T-helper 2 cell (primary cell): ENCODE measurements at regions not wholly inside any gene's neighbourhood (a gene's known extent, or its start where the extent isn't known, plus 50 kb on each side); places are given as distances from the start of the nearest gene placed in this dataset.
"Not testable (repeated sequence)": the region's sequence is repeated elsewhere in the genome, so short reads cannot be mapped to it uniquely, and the experiment has no call there.

Source experiments
- DNase-seq, 5 experiments: peaks; one replicate each; pipeline versions ENCODE4 v3.0.0 to v3.0.0-alpha.2; 2012 to 2022

DNA sequence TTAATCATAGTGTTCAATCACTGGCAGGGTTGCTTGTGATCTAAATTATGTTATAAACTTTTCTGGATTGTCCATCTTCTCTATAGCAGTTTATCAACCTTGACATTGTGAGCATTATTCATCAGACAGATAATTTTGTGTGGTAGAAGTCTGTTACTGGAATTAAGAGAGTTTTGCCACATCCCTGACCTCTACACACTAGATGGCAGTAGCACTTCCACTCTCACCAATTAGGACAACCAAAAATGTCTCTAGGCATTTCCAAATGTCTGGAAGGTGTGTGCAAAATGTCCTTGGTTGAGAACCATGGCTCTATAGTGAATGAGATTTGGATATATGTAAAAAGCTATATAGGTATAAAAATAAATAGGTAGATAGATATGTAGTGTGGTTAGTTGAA, 324.1 kb upstream of the FAM47C start:
- no peak for DNase-seq

DNA sequence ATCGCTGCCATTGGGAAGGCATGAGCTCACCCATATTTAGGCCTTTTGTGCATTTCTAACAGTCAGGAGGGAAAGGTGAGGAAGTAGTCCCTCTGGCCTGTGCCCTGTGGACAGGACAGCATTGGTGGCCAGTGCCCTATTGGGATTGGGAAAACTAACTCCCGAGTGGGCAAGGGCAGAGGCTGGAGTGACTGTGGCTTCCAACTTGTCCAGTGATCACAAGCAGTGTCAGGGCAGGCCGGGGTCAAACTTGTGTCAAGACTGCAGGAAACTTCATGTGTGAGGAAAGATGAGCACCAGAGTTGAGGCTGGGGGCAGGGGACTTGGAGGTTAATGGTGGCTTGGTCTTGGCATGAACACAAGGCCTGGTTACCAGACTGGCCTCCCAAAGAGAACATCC, 286.2 kb upstream of the FAM47C start:
- DNase-seq, result no peak

DNA sequence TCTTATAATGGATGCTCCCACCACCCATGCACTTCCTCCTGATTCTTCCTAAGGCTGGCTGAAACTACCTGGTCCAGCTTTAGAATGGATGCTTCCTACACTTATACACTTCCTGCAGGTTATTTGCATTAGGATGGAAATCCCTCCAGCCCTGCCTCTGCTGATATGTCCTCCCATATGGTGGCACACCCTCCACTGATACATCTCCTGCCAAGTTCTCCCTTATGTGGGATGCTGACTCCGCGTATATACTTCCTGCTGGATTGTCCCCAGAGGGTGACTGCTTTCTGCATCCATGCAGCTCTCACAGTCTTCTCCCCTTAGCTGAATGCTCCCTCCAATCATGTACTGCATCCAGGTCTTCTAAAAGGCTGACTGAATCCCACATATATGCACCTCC, 254.6 kb upstream of the FAM47C start:
- DNase-seq, result no peak

DNA sequence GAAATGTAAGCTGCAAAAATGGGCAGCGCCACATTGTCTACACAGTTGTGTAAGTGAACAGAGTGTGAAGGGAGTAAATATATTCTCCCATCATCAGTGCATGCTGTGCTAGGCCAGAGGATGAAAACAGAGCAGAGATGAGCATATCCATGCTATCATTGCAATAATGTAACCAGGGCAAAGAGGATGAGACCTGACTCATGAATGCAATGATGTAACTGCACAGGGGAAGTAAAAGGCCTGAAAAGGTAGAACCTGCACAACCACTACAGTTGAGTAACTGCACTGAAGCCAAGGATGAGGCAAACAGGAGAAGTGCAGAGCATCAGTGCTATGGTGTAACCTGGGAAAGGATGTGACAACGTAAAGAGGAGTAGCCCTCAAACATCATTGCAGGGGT, 220.4 kb upstream of the FAM47C start:
- no peak for DNase-seq

DNA sequence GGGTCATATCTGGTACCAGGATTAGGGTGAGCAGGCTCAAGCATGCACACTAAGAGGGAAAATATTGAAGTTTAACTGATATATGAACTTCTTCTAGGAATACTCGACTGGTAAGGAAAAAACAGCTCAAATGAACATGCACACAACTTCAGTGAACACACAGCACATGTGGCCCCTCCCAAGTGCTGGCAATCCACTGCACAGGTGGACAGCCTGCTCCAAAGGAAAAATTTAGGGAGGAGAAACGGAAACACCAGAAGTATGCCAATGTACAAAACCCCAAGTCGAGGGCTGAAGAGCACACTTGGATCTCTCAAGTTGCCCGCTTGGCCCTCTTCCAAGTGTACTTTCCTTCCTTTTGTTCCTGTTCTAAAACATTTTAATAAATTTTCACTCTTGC, 205.0 kb upstream of the FAM47C start:
- no peak for DNase-seq

DNA sequence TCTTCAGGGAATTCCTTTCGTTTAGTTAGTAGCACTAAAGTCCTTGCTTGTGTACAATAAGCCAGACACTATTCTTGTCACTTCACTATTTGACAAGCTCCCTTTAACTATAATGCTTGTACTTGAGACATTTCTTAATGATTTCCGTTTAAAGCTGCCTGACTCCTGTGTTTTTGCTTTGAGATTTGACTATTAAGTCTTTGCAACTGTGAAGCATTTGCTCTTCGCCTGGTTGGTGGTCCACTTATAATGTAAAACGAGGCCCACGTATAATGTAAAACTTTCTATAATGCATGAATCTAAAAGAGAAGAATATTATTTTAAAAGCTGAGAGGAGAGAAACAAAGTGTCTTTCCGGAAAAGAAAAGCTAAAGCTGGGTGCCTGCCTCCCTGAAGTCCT, 204.1 kb upstream of the FAM47C start:
- DNase-seq, result no peak

DNA sequence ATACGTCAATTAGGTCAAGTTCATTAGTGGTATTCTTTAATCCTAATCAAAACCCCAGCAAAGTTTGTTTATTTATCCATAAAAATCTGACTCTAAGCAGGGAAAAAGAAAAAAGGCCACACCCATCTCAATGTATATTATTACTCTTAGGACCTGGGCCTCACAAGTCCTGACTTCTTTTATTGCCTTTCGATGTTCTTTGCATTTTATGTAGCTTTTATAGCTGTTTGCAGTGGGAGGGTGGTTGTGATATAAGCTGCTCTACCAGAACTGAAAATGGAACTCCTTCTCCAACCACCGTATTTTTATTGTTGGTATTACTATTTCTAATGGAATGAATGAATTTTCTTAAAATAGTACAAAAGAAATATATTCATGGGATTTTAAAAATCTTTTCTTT, 163.3 kb upstream of the FAM47C start:
- no peak for DNase-seq

DNA sequence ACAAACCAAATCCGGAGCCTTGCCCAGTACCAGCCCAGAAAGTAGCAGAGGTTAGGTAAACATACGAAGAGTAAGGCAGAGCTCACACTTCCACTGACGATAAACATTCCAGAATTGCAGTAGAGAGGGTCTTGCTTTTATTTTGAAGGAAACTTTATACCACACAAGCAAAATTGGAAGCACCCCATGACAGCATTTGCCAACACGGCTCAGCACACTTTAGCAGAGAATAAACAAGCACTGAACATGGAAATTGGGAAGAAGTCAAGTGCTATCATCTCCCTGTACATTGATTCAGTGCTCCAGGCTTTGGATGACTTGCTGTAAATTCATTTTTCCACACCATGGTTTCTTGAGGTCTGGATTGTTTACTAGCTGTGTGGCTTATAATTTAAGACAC, 160.7 kb upstream of the FAM47C start:
- no peak for DNase-seq

DNA sequence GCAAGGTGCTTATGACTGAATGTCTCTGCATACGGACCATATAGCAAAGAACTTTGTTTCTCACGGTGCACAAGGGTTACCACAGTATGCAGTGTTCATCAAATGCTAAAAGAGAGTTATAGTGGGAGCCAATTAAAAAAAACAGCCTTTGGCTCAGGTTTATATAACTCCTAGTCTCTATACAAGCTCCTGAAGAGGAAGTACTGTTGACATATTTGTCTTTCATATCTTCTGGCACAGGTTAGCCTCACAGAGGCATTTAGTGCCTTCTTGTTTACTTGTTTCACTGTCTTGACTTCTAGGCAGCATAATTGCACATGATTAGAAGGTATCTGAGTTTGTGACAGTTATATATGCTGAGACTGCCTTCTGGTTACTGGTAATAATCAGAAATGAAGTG, 158.8 kb upstream of the FAM47C start:
- DNase-seq, result no peak

DNA sequence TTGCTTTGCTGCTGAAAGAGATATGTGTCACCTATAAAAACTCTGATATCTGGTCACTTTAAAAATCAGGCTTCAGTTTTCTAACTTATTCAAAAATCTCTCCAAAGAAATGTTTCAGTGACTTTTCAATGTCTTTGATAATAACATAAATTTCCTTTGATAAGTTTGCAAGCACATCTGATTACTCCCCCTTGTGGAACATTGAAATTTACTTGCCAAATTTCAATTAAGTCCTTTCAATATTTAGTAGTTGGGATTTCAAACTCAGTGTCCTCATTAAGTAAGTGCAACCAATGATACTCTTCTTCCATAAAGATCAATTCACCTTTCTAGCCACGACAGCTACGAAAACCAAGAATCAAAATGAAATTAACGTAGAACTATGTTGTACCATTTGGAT, 151.3 kb upstream of the FAM47C start:
- DNase-seq, result no peak

DNA sequence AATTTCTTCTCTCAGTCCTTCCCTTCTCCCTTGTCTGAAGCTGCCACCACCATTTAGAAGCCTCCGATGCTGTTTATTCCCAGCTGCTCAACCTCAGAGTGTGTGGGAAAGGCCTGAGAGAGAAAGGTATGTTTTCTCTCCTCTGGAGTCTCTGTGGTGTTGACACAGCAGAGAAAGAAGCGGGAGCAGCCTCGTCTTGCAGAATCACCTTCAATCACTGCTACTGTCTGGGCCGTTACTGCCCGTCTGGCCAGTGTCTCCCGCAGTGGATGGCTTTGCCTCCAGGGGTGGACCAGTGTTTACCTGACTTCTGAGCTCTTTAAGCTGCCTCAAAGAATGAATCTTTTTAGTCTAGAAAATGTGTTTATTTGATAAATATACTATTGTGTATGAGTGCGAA, 148.9 kb upstream of the FAM47C start:
- no peak for DNase-seq

DNA sequence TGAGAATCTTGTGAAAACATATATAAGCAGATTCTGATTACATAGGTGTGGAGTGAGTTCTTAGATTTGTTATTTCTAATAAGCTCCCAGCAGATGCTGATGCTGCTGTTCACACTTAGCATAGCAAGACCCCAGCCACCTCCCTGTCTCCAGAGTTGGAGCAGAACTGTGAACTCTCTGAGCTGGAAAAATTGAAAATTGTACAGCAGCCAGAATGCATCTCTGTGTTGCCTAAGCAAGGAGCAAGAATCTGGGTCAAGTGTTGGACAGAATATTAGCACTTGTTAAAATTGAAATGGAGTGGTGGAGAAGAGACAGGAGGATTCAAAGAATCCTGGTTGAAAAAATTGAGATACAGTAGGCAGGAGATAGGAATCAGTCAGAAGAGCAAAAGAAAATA, 146.6 kb upstream of the FAM47C start:
- no peak for DNase-seq

DNA sequence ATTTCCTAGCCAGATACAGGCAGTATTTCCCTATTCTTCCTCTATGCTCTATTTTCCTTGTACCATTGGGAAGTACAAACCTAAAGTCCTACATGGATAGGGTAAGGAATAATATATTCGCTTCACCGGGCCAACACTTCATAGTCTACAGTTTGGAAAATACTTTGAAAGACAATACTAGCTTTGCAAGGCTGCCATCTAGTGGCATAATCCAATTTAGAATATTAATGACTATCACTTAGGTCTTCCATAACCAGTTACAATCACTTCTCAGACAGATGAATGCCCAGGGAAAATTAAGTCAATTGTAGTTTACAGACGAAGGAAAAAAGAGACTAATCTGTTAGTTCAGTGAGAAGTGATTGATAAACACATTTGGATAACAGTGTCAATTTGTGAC, 141.0 kb upstream of the FAM47C start:
- peak in 1 of 5 experiments; percentile 2 for DNase-seq

DNA sequence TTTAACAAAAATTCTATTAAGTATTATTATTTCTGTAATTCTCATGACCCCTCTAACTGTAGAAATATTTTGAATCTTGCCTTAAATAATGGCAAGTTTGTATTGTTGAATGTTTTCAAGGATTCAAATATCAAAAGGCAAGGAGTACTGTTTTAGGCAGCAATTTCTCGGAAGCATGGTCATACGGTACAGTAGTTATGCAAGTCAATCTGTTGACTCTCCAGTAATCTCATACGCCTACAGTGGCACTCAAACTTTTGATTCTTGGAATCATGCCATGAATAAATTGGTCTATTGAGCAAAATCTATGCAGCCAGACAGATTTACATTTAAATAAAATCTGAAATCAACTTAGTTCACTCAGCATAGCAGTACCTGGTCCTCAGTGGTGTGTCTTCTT, 139.6 kb upstream of the FAM47C start:
- no peak for DNase-seq

DNA sequence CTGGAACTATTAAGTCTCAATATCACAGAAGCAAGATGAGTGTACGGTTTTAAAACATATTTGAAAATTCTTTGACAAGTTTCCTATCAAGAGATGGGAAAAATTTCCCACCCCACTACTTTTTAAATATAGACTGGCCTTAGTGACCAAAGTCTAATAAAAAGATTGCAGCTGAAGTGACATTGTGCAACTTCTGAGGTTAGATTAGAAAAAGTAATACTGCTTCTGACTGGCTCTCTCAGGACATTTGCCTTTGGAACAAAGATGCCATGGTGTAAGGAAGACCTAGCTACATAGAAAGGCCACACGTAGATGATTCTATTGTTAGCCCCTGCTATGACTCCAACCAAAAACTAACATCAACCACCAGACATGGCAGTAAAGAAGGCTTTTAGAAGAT, 138.7 kb upstream of the FAM47C start:
- no peak for DNase-seq

DNA sequence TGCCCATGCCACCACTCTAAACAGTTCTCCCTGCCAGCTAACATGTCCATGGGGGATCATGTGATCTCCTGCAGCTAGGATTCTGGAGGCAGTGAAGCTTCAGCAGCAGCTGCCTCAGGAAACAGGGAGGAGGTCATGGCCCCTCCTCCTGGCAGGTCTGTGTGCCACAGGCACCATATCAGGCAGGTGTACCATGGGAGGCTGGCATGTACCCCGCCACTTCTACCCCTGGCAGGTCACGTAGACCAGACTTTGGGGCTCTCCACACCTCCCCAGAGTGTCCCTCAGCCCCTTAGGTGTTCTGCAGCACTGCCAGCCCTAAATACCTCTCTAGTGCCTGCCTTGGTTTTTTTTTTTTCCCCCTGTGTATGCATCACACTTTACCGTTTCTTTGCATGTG, 110.5 kb upstream of the FAM47C start:
- DNase-seq, result no peak

DNA sequence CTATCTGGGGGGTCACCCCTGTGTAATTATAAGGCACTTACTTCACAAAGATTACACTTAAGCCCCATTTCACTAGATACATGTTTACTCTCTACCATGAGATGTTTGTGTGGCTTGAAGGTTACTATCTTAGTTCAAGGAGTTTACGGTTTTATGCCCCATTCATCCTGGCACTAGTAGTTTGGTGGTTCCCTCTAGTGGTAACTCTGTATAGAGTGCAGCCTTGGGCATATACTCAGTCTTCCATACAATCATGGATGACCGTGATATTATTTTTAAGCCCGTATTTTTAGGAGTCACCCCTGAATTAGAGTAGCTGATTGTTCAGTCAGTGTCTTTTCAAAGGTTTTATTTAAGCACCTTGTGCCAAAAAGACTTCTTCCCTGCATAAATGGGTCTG, 109.9 kb upstream of the FAM47C start:
- no peak for DNase-seq

DNA sequence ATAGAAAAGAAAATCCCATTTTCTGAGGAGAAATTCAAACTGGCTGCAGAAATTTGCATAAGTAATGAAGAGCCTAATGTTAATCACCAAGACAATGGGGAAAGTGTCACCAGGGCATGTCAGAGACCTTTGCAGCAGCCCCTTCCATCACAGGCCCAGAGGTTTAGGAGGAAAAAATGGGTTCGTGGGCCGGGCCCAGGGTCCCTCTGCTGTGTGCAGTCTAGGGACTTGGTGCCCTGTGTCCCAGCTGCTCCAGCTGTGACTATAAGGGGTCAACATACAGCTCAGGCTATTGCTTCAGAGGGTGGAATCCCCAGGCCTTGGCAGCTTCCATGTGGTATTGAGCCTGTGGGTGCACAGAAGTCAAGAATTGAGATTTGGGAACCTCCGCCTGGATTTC, 103.6 kb upstream of the FAM47C start:
- not testable (repeated sequence) for DNase-seq

DNA sequence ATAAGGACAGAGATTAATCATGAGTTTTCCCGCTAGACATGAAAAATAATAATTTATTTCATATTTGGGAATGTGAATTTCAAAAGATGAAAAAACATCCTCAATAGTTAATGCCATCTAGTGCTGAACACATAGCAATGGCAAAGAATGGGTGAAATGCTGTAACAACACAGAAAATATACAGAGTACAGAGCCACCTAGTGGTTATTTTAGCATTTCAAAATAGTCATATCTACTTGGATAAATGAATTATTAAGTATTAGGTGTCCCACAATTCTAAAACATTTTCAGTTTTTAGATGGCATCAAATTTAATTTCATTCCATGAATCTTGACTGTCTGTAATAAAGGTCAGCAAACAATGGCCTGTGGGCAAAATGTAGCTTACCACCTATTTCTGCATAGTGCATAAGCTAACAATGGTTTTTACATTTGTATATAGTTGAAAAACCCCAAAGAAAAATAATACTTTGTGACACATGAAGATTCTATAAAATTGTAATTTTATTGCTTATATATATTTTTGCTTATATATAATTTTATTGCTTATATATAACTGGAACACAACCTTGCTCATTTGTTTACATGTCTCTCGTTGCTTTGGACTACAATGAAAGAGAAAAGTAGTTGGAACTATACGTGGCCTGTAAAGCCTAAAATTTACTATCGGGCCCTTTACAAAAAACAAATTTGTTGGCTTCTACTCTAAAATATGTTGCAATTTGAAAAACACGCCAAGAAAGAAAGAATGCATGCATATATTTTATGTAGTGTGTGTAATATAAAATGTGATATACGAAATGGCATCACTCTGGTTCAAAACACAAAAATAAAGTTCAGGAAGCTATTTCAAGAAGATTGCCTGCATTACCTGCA, 99.1 kb upstream of the FAM47C start:
- peak in 1 of 5 experiments; percentile 0 for DNase-seq

DNA sequence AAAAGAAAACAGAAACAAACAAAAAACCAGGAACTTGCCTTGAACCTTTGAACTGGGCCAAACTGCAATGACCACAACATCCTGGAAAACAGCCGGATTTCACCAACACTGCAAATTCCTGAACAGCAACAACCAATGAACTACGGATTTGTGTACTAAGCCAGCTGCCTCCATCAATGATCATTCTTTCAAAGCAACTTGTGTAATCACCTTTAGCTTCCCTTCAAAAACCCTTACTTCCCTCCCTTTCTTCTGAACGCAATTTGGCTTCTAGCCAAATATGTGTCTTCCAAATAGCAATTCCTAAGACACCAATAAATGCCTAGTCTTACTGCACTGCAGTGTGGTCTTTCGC, 98.5 kb upstream of the FAM47C start:
- no peak for DNase-seq

DNA sequence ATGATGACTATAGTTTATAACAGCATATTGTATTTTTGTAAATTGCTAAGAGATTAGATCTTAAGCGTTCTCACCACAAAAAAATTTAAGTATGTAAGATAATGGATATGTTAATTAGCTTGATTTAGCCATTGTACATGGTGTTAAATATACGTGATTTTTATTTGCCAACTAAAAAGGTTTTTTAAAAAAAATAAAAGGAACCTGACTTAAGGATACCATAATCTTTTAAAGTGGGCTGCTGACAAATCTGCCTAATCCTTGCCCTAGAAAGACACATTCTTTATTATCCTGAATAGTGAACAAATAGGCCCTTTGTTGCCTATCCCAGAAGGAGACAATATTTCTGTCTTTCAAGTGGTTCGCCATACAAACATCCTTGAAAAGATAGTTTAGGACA, 94.6 kb upstream of the FAM47C start:
- no peak for DNase-seq

DNA sequence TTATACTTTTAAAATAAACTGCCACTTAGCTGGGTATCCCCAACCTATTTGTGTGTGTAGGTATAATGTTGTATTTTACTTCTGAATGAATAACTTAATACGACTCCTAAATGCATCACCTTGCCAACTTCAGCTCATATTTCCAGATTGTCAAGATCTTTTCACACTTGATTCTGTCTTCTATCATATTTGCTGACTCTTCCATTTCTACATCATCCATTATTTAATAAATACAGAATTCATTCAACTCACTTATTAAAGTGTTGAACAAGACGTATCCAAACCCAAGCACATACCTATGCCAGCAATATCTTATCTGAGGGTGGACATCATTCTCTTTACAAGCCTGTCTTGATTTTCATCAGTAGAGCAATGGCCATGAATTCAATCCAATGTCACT, 91.2 kb upstream of the FAM47C start:
- DNase-seq, result no peak

DNA sequence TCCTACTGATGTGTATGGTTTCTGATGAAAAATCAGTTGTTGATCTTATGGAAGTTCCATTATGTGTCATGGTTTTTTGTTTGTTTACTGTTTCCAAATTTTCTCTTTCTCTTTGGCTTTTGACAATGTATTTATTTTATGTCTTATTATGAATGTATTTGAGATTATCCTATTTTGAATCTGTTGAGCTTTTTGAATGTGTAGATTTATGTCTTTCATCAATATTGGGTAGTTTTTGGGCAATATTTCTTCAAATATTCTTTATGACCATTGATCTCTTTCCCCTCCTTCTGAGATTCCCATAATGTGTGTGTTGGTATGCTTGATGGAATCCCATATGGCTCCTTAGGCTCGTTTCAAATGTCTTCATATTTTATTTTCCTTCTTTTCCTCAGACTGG, 80.5 kb upstream of the FAM47C start:
- no peak for DNase-seq

DNA sequence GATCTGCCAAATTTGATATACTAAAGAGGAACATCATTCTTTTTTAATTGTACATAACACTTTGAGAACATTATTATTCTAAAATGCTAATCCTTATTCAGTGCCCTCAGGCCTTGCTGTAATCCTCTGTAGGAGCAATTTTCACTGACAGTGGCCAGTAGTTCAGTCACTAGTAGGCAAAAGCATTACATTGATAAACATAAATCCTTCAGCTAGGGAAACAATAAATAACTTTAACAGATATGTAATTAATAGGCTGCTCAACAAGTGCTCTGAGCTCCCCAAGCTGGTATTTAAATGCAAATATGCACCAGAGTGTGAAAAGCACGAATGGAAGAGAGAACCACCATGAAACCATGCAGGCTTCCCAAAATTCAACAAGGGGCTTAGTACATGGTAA, 77.7 kb upstream of the FAM47C start:
- no peak for DNase-seq

DNA sequence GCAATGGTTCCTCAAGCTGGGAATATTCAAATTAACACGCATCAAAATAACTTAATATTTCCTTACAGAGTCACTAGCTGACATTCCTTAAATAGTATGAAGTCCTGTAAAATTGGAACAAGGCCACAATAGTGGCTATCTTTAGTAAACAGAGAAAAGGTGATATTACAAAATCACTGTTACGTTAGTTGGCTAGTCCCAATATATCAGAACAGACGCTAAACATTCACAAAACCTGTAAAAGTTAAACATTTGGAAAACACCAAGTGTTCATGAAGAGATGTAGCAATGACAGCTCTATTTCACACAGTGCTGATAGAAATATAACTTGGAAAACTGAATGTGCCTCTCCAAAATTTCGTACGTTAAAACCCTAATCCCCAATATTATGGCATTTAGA, 61.0 kb upstream of the FAM47C start:
- no peak for DNase-seq
